SK-N-SH (cell line): ENCODE measurements at regions not wholly inside any gene's neighbourhood (a gene's known extent, or its start where the extent isn't known, plus 50 kb on each side); places are given as distances from the start of the nearest gene placed in this dataset.
A peak's percentile ranks its signal among the peaks of the same experiment; 100 is the strongest.

Experiments
- CTCF ChIA-PET: fragments of 300-600, 350-600 bp; formaldehyde crosslinking; extraction: SDS; loops from one replicate; lab custom pipeline; 2021; lab: Yijun Ruan, JAX
- POLR2A ChIA-PET: fragments of 350-600 bp; sonication (Branson Sonifier 250); formaldehyde crosslinking; extraction: SDS; loops from one replicate; lab custom pipeline; 2020; ENCODE audit warnings: antibody characterized with exemption, inconsistent platforms; lab: Yijun Ruan, JAX
- DNase-seq: peaks from one replicate; pipeline ENCODE4 v3.0.0; 2012
- H2AFZ ChIP-seq: fragments of 200-600 bp; sonication (generic); 2 replicates; pipeline ENCODE4 v1.8.1; 2016; ENCODE audit warnings: antibody characterized with exemption, mild to moderate bottlenecking, low read depth
- H3F3A ChIP-seq: fragments of 200-600 bp; sonication (generic); replicated peaks from 2 replicates; pipeline ENCODE3; 2016; ENCODE audit warnings: antibody characterized with exemption, mild to moderate bottlenecking; ENCODE audit not compliant: insufficient read depth
- H3K27ac ChIP-seq, 2 experiments: fragments of 200-500 bp in 1 of 2; fragments of 200-600 bp in 1 of 2; sonication (Bioruptor generic) in 1 of 2; sonication (generic), shearing (Covaris generic) in 1 of 2; 2 replicates each; pipeline versions ENCODE4 v1.5.1 to v1.6.1; 2014 to 2016; ENCODE audit warnings: low read depth in 2 of 2, inconsistent platforms in 1 of 2, low read length in 1 of 2, mild to moderate bottlenecking in 1 of 2, mixed read lengths in 1 of 2
- H3K27me3 ChIP-seq: fragments of 200-600 bp; sonication (generic), shearing (Covaris generic); 2 replicates; pipeline ENCODE4 v1.6.1; 2016; ENCODE audit warnings: mixed run types; ENCODE audit not compliant: insufficient read depth
- H3K36me3 ChIP-seq, 2 experiments: fragments of 200-500 bp in 1 of 2; fragments of 200-600 bp in 1 of 2; sonication (Bioruptor generic) in 1 of 2; sonication (generic) in 1 of 2; replicated peaks in 1 of 2; 2 replicates each; pipeline versions ENCODE3 to v1.5.1; 2014 to 2016; ENCODE audit warnings: low read length in 1 of 2, mild to moderate bottlenecking in 1 of 2; ENCODE audit not compliant: insufficient read depth in 2 of 2, control insufficient read depth in 1 of 2
- H3K4me1 ChIP-seq, 2 experiments: fragments of 200-500 bp in 1 of 2; fragments of 200-600 bp in 1 of 2; sonication (Bioruptor generic) in 1 of 2; sonication (generic), shearing (Covaris generic) in 1 of 2; 2 replicates each; pipeline versions ENCODE4 v1.5.1 to v1.6.1; 2014 to 2016; ENCODE audit warnings: low read depth in 1 of 2, low read length in 1 of 2, mixed run types in 1 of 2; ENCODE audit not compliant: insufficient read depth in 2 of 2, control insufficient read depth in 1 of 2
- H3K4me2 ChIP-seq: fragments of 200-600 bp; sonication (generic), shearing (Covaris generic); 2 replicates; pipeline ENCODE4 v1.6.1; 2017; ENCODE audit warnings: mixed run types
- H3K4me3 ChIP-seq, 2 experiments: fragments of 200-500 bp in 1 of 2; fragments of 200-600 bp in 1 of 2; sonication (Bioruptor generic) in 1 of 2; sonication (generic), shearing (Covaris generic) in 1 of 2; 2 replicates each; pipeline versions ENCODE4 v1.5.1 to v1.8.1; 2014 to 2016; ENCODE audit warnings: low read depth in 2 of 2, inconsistent platforms in 1 of 2, low read length in 1 of 2, mild to moderate bottlenecking in 1 of 2, mixed read lengths in 1 of 2, moderate library complexity in 1 of 2
- H3K79me2 ChIP-seq: fragments of 200-600 bp; sonication (generic); 2 replicates; pipeline ENCODE4 v1.8.1; 2017; ENCODE audit warnings: mild to moderate bottlenecking; ENCODE audit not compliant: insufficient read depth
- H3K9ac ChIP-seq: fragments of 200-600 bp; sonication (generic); 2 replicates; pipeline ENCODE4 v1.6.1; 2017; ENCODE audit warnings: mixed run types
- H3K9me2 ChIP-seq: fragments of 200-600 bp; sonication (generic); 2 replicates; pipeline ENCODE4 v1.6.1; 2017; ENCODE audit warnings: mixed run types
- H3K9me3 ChIP-seq: fragments of 200-600 bp; sonication (generic); 2 replicates; pipeline ENCODE4 v1.6.1; 2017; ENCODE audit warnings: mixed run types, mild to moderate bottlenecking, moderate library complexity
- H4K20me1 ChIP-seq: fragments of 200-600 bp; sonication (generic); 2 replicates; pipeline ENCODE4 v1.6.1; 2017; ENCODE audit warnings: mild to moderate bottlenecking, mixed run types; ENCODE audit not compliant: insufficient read depth
- CHD2 ChIP-seq: fragments of 150-350 bp; IDR thresholded peaks from 2 replicates; pipeline ENCODE4 v1.6.1; 2018; ENCODE audit warnings: low read length; ENCODE audit not compliant: partially characterized antibody
- EP300 ChIP-seq, 2 experiments: IDR thresholded peaks; 2 replicates each; pipeline versions ENCODE4 v1.4.0 to v1.6.1; 2012; ENCODE audit warnings: borderline replicate concordance in 1 of 2, low read depth in 1 of 2, low read length in 1 of 2
- FOSL2 ChIP-seq: IDR thresholded peaks from 2 replicates; pipeline ENCODE4 v1.4.0; 2012; ENCODE audit warnings: low read depth, mild to moderate bottlenecking, moderate library complexity, borderline replicate concordance
- FOXM1 ChIP-seq: IDR thresholded peaks from 2 replicates; pipeline ENCODE4 v1.4.0; 2012; ENCODE audit warnings: low read depth, mild to moderate bottlenecking
- GATA2 ChIP-seq: sonication (generic); formaldehyde crosslinking; IDR thresholded peaks from 2 replicates; pipeline ENCODE4 v1.5.0; 2020; ENCODE audit warnings: mild to moderate bottlenecking, missing genetic modification reagents
- NFIC ChIP-seq: IDR thresholded peaks from 2 replicates; pipeline ENCODE4 v1.4.0; 2012; ENCODE audit warnings: borderline replicate concordance
- POLR2AphosphoS5 ChIP-seq: IDR thresholded peaks from 2 replicates; pipeline ENCODE4 v1.6.1; 2012; ENCODE audit warnings: low read depth, low read length
- RCOR1 ChIP-seq: fragments of 150-350 bp; IDR thresholded peaks from 2 replicates; pipeline ENCODE4 v1.6.1; 2017; ENCODE audit warnings: antibody characterized with exemption, low read length
- RFX5 ChIP-seq: IDR thresholded peaks from 2 replicates; pipeline ENCODE4 v1.6.1; 2012; ENCODE audit warnings: mild to moderate bottlenecking, improper control_type of control experiment, low read length
- RXRA ChIP-seq: IDR thresholded peaks from 2 replicates; pipeline ENCODE4 v1.4.0; 2012; ENCODE audit warnings: low read depth, mild to moderate bottlenecking, borderline replicate concordance
- TCF12 ChIP-seq: IDR thresholded peaks from 2 replicates; pipeline ENCODE4 v1.4.0; 2012
- TEAD4 ChIP-seq: IDR thresholded peaks from 2 replicates; pipeline ENCODE4 v1.4.0; 2012; ENCODE audit warnings: mild to moderate bottlenecking, borderline replicate concordance; ENCODE audit not compliant: insufficient read depth
- YY1 ChIP-seq: IDR thresholded peaks from 2 replicates; pipeline ENCODE4 v1.4.0; 2012; ENCODE audit warnings: low read depth, mild to moderate bottlenecking
- WGBS: methylation state at CpG from one replicate; pipeline ENCODE4 v1.1.6; 2017; ENCODE audit warnings: low lambda C conversion rate; 5-methylcytosine and 5-hydroxymethylcytosine counted together
- TF ChIP-seq, protein P1 (sequence below): IDR thresholded peaks from 2 replicates; pipeline ENCODE4; 2012
- TF ChIP-seq, protein P2 (sequence below): IDR thresholded peaks from 2 replicates; pipeline ENCODE4 v1.4.0; 2012; ENCODE audit warnings: low read depth, borderline replicate concordance
- TF ChIP-seq, protein P3 (sequence below): IDR thresholded peaks from 2 replicates; pipeline ENCODE4 v1.6.1; 2012; ENCODE audit warnings: mild to moderate bottlenecking, low read depth, low read length, moderate library complexity

DNA sequence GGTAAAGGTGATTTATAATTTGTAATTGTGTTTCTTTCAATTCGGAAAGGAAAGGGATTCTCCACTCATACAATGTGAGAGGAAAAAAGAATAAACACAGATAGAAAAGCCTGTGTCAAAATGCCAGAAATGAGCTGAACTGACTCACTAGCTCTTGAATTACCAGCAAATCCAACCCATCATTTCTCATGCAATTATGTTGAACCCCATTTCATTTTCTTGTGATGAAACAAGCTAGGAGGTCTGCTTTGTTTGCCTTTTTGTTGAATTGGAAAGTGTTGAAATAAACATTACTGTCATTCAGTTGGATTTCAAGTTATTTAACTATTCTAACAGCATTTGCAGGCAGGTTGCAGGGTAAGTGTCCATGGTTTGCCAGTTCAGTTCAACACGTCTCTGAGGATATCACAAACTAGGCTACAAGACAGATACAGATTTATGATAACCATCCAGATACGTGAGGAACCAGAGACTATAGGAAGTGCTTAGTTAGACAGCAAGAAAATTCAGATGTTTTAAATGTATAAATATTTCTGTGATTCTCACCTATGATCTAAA is 547.2 kb downstream of the MAT2B start:
- H3K79me2 ChIP-seq = no peaks in the 10 kb centered on the region
- TF ChIP-seq, protein P1, sequence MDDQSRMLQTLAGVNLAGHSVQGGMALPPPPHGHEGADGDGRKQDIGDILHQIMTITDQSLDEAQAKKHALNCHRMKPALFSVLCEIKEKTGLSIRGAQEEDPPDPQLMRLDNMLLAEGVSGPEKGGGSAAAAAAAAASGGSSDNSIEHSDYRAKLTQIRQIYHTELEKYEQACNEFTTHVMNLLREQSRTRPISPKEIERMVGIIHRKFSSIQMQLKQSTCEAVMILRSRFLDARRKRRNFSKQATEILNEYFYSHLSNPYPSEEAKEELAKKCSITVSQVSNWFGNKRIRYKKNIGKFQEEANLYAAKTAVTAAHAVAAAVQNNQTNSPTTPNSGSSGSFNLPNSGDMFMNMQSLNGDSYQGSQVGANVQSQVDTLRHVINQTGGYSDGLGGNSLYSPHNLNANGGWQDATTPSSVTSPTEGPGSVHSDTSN = no peak
- TF ChIP-seq FOXM1 = no peak
- TF ChIP-seq FOSL2 = peak; percentile 8; the same call in 1 of the 2 replicates
- TF ChIP-seq, protein P2, sequence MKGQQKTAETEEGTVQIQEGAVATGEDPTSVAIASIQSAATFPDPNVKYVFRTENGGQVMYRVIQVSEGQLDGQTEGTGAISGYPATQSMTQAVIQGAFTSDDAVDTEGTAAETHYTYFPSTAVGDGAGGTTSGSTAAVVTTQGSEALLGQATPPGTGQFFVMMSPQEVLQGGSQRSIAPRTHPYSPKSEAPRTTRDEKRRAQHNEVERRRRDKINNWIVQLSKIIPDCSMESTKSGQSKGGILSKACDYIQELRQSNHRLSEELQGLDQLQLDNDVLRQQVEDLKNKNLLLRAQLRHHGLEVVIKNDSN = no peak
- H3K4me2 ChIP-seq = no peak overlapping the region
- no peak for DNase-seq
- no peak overlapping the region for H3K4me3 ChIP-seq
- POLR2A ChIA-PET = no interaction called here
- H3K27ac ChIP-seq = peak overlapping the region in 1 of 2 experiments; percentile 47; a peak in 1 of 4 replicates
- H3F3A ChIP-seq = no peaks in the 10 kb centered on the region
- no peaks in the 10 kb centered on the region for H3K9me2 ChIP-seq
- WGBS = 60% methylated on average over 3 of the region's 3 CpGs
- H3K9me3 ChIP-seq = no peaks in the 10 kb centered on the region
- no peaks in the 10 kb centered on the region for H4K20me1 ChIP-seq
- H3K36me3 ChIP-seq = no peaks in the 10 kb centered on the region
- no peak overlapping the region for H3K9ac ChIP-seq
- CTCF ChIA-PET = interaction anchor here (0.6 to 2.0 kb wide), 5 partner anchors 9 to 451 kb away, joined by 3 to 9 read pairs (median 5); no protein-coding TSS in a partner anchor
- no peak overlapping the region for H2AFZ ChIP-seq
- H3K4me1 ChIP-seq = peaks cover 0 to 9% of the 10 kb centered on the region in 2 experiments; a peak in 1 of 4 replicates
- H3K27me3 ChIP-seq = no peaks in the 10 kb centered on the region

DNA sequence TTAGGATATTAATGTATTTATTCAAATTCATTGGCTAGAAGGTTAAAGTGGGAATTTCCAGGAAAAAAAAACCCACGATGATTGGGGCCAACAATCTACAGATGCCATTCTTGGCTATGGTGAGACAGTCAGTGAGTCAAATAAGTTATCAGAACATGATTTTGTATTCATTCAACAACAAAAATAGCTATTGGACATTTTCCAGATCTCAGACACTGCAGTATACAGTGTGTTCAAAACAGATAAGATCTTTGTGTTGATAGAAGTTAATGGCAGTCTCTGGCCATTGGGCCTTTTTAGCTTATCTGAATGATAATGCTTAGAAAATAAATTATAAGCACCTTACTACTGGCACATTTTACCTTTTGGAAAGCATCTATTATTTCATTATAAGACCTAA is 547.7 kb downstream of the MAT2B start:
- Histone ChIP-seq H3K4me1 (peaks cover 0 to 9% of the 10 kb centered on the region in 2 experiments; a peak in 1 of 4 replicates), H3K79me2 (no peaks in the 10 kb centered on the region), H3K4me3 (no peak overlapping the region), H3K9me3 (no peaks in the 10 kb centered on the region), H3K4me2 (no peak overlapping the region), H3K36me3 (no peaks in the 10 kb centered on the region), H3K9me2 (no peaks in the 10 kb centered on the region), H3F3A (no peaks in the 10 kb centered on the region), H3K27ac (peak overlapping the region in 1 of 2 experiments; percentile 47; a peak in 2 of 4 replicates), H2AFZ (no peak overlapping the region), H4K20me1 (no peaks in the 10 kb centered on the region), H3K27me3 (no peaks in the 10 kb centered on the region), H3K9ac (no peak overlapping the region)
- DNase-seq = peak; percentile 2
- WGBS = 11% methylated on average over 1 of the region's 1 CpG
- POLR2A ChIA-PET = interaction anchor here (0.7 kb wide), 1 partner anchor 212 kb away, joined by 3 read pairs; no protein-coding TSS in a partner anchor
- TF ChIP-seq RXRA = no peak
- no peak for TF ChIP-seq POLR2AphosphoS5
- peak; percentile 38; the same call in 1 of the 2 replicates for TF ChIP-seq RCOR1
- TF ChIP-seq, protein P3, sequence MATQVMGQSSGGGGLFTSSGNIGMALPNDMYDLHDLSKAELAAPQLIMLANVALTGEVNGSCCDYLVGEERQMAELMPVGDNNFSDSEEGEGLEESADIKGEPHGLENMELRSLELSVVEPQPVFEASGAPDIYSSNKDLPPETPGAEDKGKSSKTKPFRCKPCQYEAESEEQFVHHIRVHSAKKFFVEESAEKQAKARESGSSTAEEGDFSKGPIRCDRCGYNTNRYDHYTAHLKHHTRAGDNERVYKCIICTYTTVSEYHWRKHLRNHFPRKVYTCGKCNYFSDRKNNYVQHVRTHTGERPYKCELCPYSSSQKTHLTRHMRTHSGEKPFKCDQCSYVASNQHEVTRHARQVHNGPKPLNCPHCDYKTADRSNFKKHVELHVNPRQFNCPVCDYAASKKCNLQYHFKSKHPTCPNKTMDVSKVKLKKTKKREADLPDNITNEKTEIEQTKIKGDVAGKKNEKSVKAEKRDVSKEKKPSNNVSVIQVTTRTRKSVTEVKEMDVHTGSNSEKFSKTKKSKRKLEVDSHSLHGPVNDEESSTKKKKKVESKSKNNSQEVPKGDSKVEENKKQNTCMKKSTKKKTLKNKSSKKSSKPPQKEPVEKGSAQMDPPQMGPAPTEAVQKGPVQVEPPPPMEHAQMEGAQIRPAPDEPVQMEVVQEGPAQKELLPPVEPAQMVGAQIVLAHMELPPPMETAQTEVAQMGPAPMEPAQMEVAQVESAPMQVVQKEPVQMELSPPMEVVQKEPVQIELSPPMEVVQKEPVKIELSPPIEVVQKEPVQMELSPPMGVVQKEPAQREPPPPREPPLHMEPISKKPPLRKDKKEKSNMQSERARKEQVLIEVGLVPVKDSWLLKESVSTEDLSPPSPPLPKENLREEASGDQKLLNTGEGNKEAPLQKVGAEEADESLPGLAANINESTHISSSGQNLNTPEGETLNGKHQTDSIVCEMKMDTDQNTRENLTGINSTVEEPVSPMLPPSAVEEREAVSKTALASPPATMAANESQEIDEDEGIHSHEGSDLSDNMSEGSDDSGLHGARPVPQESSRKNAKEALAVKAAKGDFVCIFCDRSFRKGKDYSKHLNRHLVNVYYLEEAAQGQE = no peak
- peak; percentile 48 for TF ChIP-seq TCF12
- peak; percentile 93 for TF ChIP-seq GATA2
- no peak for TF ChIP-seq TEAD4
- peak in 1 of 2 experiments; percentile 89; a peak in 2 of 4 replicates for TF ChIP-seq EP300 (IDR thresholded peaks at IDR 0.05; ENCODE audit: borderline replicate concordance in 1 of 2, low read depth in 1 of 2, low read length in 1 of 2)
- no peak for TF ChIP-seq RFX5
- TF ChIP-seq YY1 = no peak
- TF ChIP-seq CHD2 = peak; percentile 22
- TF ChIP-seq NFIC = peak; percentile 52
- CTCF ChIA-PET = interaction anchor here (0.6 to 2.0 kb wide), 5 partner anchors 128 to 451 kb away, joined by 3 to 9 read pairs (median 4); no protein-coding TSS in a partner anchor
